HG03175 (cell line): ENCODE measurements at regions not wholly inside any gene's neighbourhood (a gene's known extent, or its start where the extent isn't known, plus 50 kb on each side); places are given as distances from the start of the nearest gene placed in this dataset.

Experiments
- ATAC-seq: cut with Tn5 transposase; IDR thresholded peaks from one replicate; pipeline ENCODE4 v1.9.1; 2021; ENCODE audit warnings: mild to moderate bottlenecking, moderate library complexity; ENCODE audit not compliant: unreplicated experiment

DNA sequence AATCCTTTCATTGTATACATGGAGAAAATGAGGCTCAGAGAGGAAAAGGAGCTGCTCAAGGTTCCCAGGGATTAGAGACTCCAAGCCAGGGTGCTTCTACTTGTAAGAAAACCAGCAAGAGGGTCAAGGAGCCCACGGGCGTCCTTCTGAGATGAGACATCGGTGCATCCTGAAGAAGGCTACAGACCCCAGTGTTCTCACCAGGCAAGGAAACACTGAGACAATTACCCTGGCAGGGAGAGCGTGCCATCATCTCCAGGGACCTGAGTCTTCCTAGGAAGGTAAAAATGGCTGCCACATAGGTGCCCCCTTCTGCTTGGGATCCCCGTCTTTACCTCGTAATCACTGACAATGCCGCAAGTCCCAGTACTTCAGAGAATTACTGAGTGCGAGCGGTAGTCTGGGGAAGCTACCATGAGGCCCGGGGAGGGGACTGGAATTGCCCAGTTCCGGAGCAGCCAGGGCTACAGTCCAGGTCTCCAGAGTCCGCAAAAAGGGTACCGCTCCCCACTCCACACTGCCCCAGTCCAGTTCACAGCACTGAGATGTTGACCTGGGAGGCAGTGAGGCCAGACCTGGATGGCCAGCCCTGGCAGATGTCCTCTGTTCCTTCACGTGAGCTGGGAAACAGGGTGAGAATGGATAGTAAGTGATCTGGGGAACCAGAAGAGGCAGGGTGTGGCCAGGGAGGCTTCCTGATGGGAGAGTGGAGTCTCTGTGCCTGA lies 164.7 kb upstream of the SMAD3 start:
- ATAC-seq = no peak

DNA sequence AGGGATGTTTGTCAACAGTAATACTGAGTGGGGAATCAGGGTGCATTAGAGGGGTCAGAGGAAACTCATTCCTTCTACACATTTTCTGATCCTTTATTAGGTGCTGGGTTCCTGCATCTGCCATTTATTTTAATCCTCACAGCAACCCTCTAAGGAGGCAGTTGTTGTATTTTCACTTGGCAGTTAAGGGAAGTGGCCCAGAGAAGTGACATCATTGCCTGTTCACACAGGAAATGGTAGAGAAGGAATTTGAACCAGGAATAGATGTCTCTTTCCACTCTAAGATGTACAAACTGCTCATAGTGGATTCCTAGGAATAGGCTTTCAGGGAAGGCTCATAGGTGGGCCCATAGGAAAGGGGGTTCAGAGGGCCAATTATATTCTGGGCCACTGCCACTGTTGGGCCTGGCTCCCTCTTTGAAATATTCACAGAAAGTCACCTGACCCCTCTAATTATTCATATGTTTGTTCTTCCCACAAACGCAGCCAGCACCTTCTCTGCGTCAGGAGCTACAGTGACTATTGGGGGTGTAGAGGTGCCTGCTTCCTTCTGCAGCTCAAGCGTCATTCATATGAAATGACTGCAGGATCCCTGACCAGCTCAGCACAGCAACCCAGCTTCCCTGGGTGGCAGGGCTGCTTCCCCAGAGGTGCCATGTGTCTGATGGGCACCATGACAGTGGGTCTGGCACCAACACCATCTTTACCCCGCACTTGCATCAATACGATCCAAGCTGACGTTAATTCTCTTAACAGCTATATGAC lies 163.9 kb upstream of the SMAD3 start:
- ATAC-seq = no peak

DNA sequence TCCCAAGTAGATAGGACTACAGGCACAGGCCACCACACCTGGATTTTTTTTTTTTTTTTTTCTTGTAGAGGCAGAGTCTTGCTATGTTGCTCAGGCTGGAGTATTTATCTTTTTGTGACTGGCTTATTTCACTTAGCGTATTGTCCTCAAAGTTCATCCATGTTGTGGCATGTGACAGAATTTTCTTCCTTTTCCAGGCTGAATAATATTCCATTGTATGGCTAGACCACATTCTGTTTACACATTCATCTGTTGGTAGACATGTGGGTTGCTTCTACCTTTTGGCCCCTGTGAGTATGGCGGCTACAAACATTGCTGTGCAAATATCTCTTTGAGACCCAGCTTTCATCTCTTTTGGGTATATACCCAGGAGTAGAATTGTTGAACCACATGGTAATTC lies 160.2 kb upstream of the SMAD3 start:
- no peak for ATAC-seq

DNA sequence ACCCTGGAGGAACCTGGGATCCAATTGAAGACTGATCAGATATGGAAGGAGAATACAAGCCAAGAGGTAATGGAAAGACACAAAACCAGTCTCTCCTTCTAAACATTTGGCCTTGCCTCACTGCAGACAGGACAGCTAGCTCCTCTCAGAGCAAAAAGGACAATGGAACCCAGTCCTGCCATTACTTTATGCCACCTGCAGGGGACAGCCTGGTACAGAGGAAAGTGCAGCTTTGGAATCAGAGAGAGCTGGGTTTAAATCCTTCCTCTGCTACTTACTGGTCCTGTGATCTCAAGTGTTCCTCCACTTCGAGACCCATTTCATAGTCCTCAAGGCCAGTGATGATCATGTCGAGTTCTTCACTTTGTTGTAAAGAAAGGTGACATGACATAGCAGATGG lies 159.4 kb upstream of the SMAD3 start:
- no peak for ATAC-seq

DNA sequence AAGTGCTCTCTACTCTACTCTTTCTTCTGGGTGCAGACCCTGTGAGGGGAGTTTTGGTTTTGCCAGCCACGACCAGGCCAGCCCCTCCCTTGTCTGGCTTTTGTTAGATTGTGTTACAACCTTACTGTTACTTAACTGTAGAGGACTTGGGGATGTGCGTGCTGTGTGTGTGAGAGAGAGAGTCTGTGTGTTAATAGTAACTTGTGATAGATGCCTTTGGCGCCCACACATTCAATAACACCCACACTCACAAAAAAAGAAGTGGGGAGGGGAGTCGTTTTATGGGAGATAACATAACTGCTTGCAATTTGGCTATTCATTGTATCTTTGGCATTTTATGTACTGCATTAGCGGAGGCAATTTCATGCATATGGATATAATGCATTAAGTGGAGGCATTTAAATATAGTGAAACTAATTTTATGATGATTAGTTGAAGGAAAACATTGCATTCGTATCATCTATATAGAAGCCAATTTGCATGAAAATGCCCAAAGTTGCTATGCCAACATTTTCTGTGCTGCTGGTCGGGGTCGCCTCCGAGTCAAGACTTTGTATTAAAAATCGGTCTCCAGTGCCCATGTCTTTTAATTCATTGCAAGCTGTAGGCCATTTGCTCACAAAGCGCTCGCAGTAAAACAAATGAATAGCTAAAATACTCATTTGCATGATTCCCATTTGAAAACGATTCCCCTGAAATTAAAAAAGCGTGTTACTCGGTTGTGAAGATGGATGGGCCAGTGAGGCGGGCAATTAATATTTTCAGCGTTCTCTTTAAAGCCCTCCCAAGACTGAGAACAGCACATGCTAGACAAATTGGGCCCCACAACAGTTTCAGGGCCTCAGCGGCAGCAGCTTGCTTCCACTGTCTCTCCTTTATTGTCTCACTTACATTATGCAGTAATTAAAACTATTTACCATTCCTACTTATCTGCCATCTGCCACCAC lies 158.5 kb upstream of the SMAD3 start:
- no peak for ATAC-seq

DNA sequence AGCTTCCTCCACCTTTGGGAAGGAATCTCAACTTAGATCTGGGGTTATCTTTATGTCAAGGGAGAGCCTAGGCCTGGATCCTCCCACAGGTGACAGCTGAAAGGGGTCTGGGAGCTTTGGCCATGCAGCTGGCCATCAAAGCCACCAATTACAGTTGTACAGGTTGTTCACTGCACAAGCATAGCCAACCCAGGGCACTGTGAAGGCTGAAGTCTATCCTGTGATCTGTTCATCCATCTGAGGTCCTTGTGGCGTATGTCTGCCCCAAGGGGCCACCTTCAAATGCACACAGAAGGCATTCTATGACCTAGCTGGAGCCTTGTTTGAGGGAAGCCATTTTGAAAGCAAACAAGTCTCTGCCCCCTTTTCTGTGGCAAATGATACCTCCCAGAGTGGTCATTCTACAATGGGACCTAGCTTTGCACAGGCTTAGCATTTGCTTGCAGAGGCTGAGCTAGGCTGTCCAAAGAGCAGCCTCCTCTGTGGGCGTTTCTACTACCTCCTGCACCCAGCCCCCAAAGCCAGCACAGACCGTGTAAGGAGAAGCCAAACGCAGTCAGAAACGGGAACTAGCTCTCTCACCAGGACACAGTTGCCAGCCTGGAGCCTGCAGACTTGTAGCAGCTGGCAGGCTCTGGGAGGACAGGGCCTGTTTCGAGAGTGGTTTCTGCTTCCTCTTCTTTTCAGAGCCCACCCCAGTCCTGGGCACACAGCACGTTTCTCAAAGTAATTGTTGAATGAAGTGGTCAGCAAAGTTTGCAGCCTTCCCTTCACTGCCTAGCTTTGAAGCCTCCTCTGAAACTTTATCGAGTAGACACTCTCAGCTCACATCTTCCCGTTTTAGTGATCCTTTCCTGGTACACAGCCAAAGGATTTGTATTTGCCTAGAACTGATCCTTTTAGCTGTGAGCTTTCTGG lies 157.3 kb upstream of the SMAD3 start:
- ATAC-seq = no peak

DNA sequence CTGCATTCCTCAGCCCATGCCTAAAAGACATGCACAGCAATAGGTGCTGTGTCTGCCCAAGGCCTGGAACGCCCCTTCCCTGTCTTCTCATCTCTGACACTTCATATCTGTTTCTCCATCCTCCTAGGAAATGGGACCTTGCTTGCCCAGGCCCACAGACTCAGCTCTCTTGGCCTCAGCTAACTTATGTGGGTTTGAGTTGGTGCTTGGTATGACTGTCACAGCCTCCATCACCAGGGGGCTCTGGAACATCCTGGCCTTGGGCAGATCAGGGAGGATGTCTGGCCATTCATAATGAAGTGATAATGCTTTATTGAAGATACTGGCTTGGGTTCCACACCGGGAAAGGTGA lies 156.7 kb upstream of the SMAD3 start:
- ATAC-seq = no peak

DNA sequence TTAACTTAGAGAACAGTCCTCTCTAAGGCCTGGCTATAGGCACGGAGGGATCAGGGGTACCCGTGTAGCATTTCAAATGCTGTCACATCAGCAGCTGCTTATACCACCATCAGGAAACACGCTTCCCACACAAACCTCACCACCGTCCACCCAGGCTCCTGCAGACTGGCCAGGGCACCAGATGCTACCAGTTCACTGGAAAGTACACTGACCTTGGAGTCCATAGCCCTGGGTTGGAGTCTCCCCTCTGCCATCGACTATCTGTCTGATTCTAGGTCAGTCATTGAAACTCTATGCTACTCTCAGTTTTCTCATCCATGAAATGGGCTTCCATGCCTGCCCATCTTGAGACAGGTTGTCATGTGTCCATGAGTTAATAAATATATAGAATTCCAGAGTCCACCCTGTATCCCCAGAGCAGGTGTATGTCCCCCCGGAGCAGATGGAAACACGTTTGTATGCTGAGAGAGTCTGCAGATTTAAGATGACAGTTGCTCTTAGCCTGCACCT lies 156.0 kb upstream of the SMAD3 start:
- no peak for ATAC-seq

DNA sequence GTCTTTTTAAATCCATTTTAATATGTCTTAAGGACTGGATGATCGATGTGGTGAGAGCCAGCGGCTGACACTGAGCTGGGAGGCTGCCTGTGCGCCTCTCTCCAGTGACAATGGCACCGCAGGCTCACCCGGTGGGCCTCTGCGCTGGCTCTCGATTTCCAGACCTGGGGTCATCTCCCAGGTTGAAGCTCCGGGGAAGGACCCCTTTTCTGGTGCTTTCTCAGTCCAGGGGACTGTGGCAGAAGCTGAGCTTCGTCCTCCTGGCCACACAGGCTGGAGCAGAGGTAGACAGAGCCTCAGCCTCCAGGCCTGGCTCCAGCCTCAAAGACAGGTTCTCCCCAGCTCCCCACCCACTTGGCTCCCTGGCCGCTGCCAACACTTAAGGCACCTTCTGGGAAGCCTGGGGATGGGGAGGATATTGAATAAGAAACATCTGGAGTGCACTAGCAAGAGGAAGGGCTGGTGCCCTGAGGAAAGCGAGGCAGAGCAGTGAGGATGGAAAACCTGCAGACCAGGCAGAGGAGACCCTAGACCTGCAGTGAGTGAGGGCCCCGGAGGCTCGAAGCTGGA lies 154.2 kb upstream of the SMAD3 start:
- ATAC-seq = no peak

DNA sequence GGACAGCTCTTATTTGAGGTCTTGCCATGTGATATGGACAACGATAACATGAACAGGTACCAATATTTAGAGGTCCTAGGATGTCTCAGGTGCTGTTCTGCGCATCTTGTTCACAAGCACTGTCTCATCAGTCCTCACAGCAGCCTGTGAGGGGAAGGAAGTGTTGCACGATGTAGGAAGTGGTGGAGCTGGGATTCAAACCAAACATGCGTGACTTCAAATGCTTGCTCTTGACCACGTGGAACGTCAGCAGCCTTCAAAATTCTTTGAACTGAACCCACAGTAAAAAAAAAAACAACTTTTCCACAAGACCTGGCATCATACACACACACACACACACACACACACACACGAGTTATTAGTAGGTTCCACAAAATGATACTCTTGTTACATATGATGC lies 153.4 kb upstream of the SMAD3 start:
- ATAC-seq = no peak

DNA sequence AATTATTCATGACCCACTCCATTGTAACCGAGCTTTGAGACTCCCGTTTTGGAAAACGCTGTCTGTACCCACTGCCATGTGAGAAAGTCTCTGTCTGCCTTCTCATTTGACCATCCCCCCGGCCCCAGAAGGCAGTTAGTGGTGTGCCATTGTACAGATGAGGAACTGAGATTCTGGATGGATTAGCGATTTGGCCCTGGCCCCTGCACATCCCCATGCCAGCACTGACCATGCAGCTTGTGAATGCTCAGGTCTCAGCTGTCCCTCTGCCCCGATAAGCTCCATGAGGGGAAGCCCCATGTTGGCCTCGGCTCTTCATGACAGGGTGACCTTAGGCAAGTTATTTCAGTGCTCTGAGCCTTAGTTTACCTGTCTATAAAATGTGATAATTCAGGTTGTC lies 153.0 kb upstream of the SMAD3 start:
- ATAC-seq = no peak

DNA sequence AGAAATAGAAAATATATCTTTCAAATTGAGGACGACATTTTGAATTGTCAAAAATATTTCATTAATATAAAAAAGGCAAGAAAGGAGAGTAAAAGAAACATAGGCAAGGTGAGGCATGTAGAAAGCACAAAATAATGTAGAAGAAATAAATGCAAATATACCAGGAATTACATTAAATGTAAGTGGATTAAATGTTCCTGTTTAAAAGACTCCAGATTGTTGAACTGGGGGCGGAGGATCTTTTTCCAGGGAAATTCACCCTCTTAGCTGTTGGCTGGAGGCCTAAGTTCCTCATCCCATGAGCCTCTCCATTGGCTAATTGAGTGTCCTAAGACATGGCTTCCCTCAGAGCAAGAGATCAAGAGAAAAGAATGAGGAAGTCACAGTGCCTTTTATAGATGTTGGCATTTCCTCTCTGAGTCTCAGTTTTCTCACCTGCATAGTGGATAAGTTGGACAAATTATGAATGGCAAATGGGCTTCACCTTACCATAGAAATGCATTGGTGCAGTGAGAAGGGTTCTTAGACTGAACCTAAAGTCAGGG lies 147.4 kb upstream of the SMAD3 start:
- no peak for ATAC-seq

DNA sequence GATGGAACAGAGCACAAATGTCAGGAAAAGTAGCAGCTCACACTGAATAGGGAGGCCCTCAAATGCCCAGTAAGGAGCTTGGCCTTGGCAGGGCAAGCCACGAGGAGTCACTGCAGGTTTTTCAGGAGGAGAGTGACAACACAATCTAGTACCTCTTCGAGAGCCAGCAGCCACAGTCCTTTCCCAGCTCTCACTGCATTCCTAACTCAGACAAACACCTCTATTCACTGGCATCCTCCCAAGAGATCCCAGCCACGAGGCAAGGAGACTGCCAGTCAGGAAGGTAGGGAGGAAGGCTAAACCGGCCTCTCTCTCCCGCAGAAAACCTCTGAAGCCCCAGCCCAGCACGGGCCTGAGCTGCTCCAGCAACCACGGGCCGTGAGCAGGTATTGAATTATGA lies 146.0 kb upstream of the SMAD3 start:
- ATAC-seq = no peak

DNA sequence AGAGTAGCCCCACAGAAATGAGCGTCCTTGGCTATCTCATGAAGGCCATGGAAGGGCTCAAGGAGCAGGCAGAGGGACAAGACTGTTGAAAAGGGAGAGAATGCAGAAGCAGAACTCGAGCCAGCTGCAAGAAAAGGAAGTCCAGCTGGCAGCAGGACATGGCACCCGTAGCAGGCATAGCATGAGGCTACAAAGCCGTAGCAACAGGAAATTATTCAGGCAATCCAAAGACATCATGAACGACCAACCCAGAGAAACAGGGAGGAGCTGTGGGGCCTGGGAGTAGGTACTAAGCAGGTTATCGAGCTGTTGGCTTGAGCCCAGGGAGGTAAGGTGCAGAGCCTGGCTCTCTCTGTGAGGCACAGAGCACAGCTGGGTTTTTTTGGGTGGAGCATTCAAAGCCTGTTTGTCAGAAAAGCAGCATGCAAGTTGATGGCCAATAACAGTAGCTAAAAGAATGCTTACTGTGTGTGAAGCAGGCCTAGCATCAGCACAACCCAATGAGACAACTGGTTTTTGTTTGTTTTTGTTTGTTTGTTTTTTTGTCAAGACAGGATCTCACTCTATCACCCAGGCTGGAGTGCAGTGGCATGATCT lies 144.0 kb upstream of the SMAD3 start:
- ATAC-seq = no peak

DNA sequence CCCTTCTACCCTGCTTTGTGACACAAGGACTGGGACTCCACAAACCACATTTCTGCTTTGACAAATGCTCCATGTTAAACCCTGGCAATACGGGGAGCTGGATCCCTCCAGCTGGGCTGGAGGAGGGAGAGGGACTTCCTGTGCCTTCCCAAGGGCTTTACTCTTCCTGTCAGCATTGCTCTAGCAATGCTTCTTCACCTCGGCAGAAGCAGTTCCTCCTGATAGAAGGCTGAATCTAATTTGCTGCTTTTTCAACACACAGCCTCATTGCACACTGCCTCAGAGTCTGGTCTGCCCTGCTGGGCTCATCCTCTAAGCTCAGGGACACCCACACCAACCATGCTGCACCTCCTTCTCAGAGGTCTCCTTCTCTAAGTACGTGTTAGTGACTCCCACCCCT lies 142.8 kb upstream of the SMAD3 start:
- ATAC-seq = no peak

DNA sequence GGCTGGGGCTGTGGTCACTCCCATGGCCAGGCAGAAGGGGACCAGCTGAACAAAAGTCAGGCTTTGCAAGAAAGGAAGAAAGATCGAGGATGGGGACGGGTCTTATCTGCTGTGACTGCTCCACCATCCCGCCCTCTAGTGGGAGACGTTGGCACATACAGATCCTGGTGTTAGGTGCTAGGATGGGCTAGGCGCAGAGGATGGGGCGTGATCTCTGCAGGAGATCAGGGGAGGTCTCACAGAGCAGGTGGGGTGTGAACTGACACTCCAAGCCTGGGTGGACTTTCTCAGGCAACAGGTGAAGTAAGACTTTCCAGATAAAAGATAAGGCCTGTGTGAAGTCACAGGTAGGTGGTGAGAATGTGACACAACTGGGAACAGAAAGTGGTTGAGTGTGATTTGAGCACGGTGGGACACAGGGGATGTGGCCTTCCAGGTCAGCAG lies 141.9 kb upstream of the SMAD3 start:
- no peak for ATAC-seq

DNA sequence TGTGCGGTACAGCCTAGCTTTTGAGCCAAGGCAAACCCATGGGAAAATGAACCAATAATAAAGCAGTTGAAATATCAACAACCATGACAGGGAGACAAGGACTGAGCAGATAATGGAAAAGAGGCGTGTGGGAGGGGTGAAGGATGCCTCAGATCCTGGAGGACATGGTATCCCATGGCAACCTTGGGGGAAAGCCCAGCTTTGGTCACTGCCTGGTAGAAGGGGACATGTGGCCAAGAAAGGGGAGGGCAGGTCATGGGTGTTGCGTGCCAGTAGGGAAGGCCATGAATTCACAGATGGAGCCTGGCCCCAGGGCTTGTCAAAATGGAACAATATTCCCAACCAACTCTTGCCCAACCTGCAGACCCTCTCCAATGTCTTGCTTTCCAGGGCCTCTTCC lies 140.5 kb upstream of the SMAD3 start:
- no peak for ATAC-seq

DNA sequence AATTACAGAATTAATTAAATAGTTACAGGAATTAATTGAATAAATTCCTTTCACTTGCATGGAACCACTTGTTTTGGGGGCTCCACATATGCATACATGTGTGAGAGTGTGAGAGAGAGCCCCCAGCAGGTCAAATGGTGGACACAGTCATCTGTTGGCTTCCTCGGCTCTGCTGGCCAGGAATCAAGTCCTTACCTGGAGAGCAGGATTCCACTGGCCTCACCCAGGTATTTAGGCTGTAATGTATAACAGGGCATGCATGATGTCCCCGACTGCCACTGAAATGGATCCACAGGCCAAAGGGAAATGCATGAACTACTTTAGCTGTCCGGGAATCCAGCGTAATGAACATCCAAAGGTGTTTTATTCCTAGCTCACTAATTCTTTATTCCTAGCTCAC lies 139.7 kb upstream of the SMAD3 start:
- ATAC-seq = no peak
